Fibroblast of lung (primary cell): ENCODE measurements at regions not wholly inside any gene's neighbourhood (a gene's known extent, or its start where the extent isn't known, plus 50 kb on each side); places are given as distances from the start of the nearest gene placed in this dataset.

Source experiments
- EZH2 ChIP-seq: IDR thresholded peaks from 2 replicates; pipeline ENCODE4 v1.5.1; 2012; ENCODE audit warnings: low read length, control low read depth, mild to moderate bottlenecking; ENCODE audit errors: missing control alignments
- TF ChIP-seq, protein P1 (sequence below), 2 donors: IDR thresholded peaks in 1 of 2; conservative IDR thresholded peaks in 1 of 2; 1 replicate in 1 of 2; 2 replicates in 1 of 2; pipeline ENCODE4 v1.5.1; 2011 to 2012; ENCODE audit warnings: low read length in 2 of 2, control low read depth in 1 of 2, inconsistent platforms in 1 of 2, low read depth in 1 of 2, mild to moderate bottlenecking in 1 of 2

DNA sequence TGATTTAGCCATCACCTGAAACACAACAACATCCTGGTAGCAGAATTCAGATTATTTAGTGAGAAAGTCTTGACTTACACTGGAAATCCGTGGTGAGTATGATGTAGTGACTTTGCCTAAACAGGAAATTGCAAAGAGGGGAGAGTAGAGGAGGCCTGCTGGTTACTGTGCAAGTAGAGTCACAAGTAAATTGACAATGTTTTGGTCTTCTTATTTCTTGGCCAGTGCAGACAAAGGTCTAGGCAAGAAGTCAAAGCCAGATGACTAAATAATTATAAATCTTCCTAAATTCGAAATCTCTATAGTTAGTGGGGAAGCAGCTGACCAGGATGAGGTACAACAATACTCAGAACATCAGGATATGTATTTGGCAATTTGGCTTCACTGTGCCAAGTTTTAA, 159.5 kb upstream of the KCTD3 start:
- TF ChIP-seq EZH2 = no peak
- TF ChIP-seq, protein P1, sequence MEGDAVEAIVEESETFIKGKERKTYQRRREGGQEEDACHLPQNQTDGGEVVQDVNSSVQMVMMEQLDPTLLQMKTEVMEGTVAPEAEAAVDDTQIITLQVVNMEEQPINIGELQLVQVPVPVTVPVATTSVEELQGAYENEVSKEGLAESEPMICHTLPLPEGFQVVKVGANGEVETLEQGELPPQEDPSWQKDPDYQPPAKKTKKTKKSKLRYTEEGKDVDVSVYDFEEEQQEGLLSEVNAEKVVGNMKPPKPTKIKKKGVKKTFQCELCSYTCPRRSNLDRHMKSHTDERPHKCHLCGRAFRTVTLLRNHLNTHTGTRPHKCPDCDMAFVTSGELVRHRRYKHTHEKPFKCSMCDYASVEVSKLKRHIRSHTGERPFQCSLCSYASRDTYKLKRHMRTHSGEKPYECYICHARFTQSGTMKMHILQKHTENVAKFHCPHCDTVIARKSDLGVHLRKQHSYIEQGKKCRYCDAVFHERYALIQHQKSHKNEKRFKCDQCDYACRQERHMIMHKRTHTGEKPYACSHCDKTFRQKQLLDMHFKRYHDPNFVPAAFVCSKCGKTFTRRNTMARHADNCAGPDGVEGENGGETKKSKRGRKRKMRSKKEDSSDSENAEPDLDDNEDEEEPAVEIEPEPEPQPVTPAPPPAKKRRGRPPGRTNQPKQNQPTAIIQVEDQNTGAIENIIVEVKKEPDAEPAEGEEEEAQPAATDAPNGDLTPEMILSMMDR (conservative IDR thresholded peaks at IDR 0.05 in 1 of 2, IDR thresholded peaks at IDR 0.05 in 1 of 2; ENCODE audit: low read depth in 1 of 2, low read length in 2 of 2) = no peak
